MG63 (cell line): ENCODE measurements at regions not wholly inside any gene's neighbourhood (a gene's known extent, or its start where the extent isn't known, plus 50 kb on each side); places are given as distances from the start of the nearest gene placed in this dataset.
"Not testable (repeated sequence)": the region's sequence is repeated elsewhere in the genome, so short reads cannot be mapped to it uniquely, and the experiment has no call there.

Experiments used
- DNase-seq: peaks from one replicate; pipeline ENCODE4 v3.0.0-alpha.2; 2020
- H3K27me3 ChIP-seq: fragments of 250-450 bp; sonication (Bioruptor Pico); 2 replicates; pipeline ENCODE4 v1.5.1; 2020; ENCODE audit warnings: mild to moderate bottlenecking, moderate library complexity
- H3K36me3 ChIP-seq: fragments of 250-450 bp; sonication (Bioruptor Pico); 2 replicates; pipeline ENCODE4 v1.5.1; 2020; ENCODE audit warnings: mild to moderate bottlenecking, moderate library complexity
- H3K4me3 ChIP-seq: fragments of 250-450 bp; sonication (Bioruptor Pico); 2 replicates; pipeline ENCODE4 v1.5.1; 2020; ENCODE audit warnings: mild to moderate bottlenecking, moderate library complexity
- H3K9me3 ChIP-seq: fragments of 250-450 bp; sonication (Bioruptor Pico); 2 replicates; pipeline ENCODE4 v1.5.1; 2020; ENCODE audit warnings: mild to moderate bottlenecking, moderate library complexity

- H3K4me3 ChIP-seq = no peak overlapping the region
- H3K36me3 ChIP-seq = no peaks in the 10 kb centered on the region
- H3K9me3 ChIP-seq = no peaks in the 10 kb centered on the region
- no peaks in the 10 kb centered on the region for H3K27me3 ChIP-seq
- DNase-seq = no peak
Measured at GRCh38 chr11:109480251-109480650, 58.3 kb downstream of the C11orf87 start.

GRCh38 chr11:109486129-109486528 is 64.1 kb downstream of the C11orf87 start:
- no peak overlapping the region for H3K4me3 ChIP-seq
- no peaks in the 10 kb centered on the region for H3K27me3 ChIP-seq
- no peak for DNase-seq
- no peaks in the 10 kb centered on the region for H3K9me3 ChIP-seq
- no peaks in the 10 kb centered on the region for H3K36me3 ChIP-seq

GRCh38 chr11:109490953-109491635 is 69.1 kb downstream of the C11orf87 start:
- no peaks in the 10 kb centered on the region for H3K36me3 ChIP-seq
- H3K27me3 ChIP-seq = no peaks in the 10 kb centered on the region
- no peaks in the 10 kb centered on the region for H3K9me3 ChIP-seq
- no peak overlapping the region for H3K4me3 ChIP-seq
- DNase-seq = no peak

- H3K4me3 ChIP-seq = no peak overlapping the region
- DNase-seq = no peak
- no peaks in the 10 kb centered on the region for H3K27me3 ChIP-seq
- H3K9me3 ChIP-seq = no peaks in the 10 kb centered on the region
- no peaks in the 10 kb centered on the region for H3K36me3 ChIP-seq
Measured at GRCh38 chr11:109506115-109506514, 84.1 kb downstream of the C11orf87 start.

GRCh38 chr11:109507331-109507730 is 85.3 kb downstream of the C11orf87 start:
- no peak for DNase-seq
- Histone ChIP-seq H3K4me3 (no peak overlapping the region), H3K27me3 (no peaks in the 10 kb centered on the region), H3K36me3 (no peaks in the 10 kb centered on the region), H3K9me3 (no peaks in the 10 kb centered on the region)

GRCh38 chr11:109507836-109508561 is 86.0 kb downstream of the C11orf87 start:
- Histone ChIP-seq H3K9me3 (no peaks in the 10 kb centered on the region), H3K36me3 (no peaks in the 10 kb centered on the region), H3K27me3 (no peaks in the 10 kb centered on the region), H3K4me3 (no peak overlapping the region)
- no peak for DNase-seq

GRCh38 chr11:109508943-109509342 is 87.0 kb downstream of the C11orf87 start:
- H3K4me3 ChIP-seq = no peak overlapping the region
- no peaks in the 10 kb centered on the region for H3K36me3 ChIP-seq
- no peaks in the 10 kb centered on the region for H3K27me3 ChIP-seq
- DNase-seq = no peak
- H3K9me3 ChIP-seq = no peaks in the 10 kb centered on the region

GRCh38 chr11:109510316-109510715 is 88.3 kb downstream of the C11orf87 start:
- no peak for DNase-seq
- Histone ChIP-seq H3K36me3 (no peaks in the 10 kb centered on the region), H3K4me3 (no peak overlapping the region), H3K27me3 (no peaks in the 10 kb centered on the region), H3K9me3 (no peaks in the 10 kb centered on the region)

GRCh38 chr11:109511598-109511997 is 89.6 kb downstream of the C11orf87 start:
- Histone ChIP-seq H3K36me3 (no peaks in the 10 kb centered on the region), H3K27me3 (no peaks in the 10 kb centered on the region), H3K4me3 (no peak overlapping the region), H3K9me3 (no peaks in the 10 kb centered on the region)
- DNase-seq = no peak

- no peak overlapping the region for H3K4me3 ChIP-seq
- no peaks in the 10 kb centered on the region for H3K9me3 ChIP-seq
- peak; percentile 25 for DNase-seq
- H3K27me3 ChIP-seq = no peaks in the 10 kb centered on the region
- H3K36me3 ChIP-seq = no peaks in the 10 kb centered on the region
Measured at GRCh38 chr11:109512249-109512648, 90.3 kb downstream of the C11orf87 start.

GRCh38 chr11:109512680-109513079 is 90.7 kb downstream of the C11orf87 start:
- Histone ChIP-seq H3K4me3 (no peak overlapping the region), H3K9me3 (no peaks in the 10 kb centered on the region), H3K36me3 (no peaks in the 10 kb centered on the region), H3K27me3 (no peaks in the 10 kb centered on the region)
- DNase-seq = no peak

GRCh38 chr11:109514313-109515018 is 92.5 kb downstream of the C11orf87 start:
- H3K27me3 ChIP-seq = no peaks in the 10 kb centered on the region
- H3K4me3 ChIP-seq = no peak overlapping the region
- DNase-seq = no peak
- no peaks in the 10 kb centered on the region for H3K9me3 ChIP-seq
- no peaks in the 10 kb centered on the region for H3K36me3 ChIP-seq

GRCh38 chr11:109519253-109519652 is 97.3 kb downstream of the C11orf87 start:
- H3K4me3 ChIP-seq = no peak overlapping the region
- no peaks in the 10 kb centered on the region for H3K27me3 ChIP-seq
- H3K36me3 ChIP-seq = no peaks in the 10 kb centered on the region
- H3K9me3 ChIP-seq = no peaks in the 10 kb centered on the region
- no peak for DNase-seq

GRCh38 chr11:109521571-109522086 is 99.6 kb downstream of the C11orf87 start:
- no peak overlapping the region for H3K4me3 ChIP-seq
- no peaks in the 10 kb centered on the region for H3K27me3 ChIP-seq
- no peak for DNase-seq
- no peaks in the 10 kb centered on the region for H3K9me3 ChIP-seq
- H3K36me3 ChIP-seq = no peaks in the 10 kb centered on the region

- DNase-seq = no peak
- no peaks in the 10 kb centered on the region for H3K27me3 ChIP-seq
- H3K36me3 ChIP-seq = no peaks in the 10 kb centered on the region
- no peak overlapping the region for H3K4me3 ChIP-seq
- no peaks in the 10 kb centered on the region for H3K9me3 ChIP-seq
Measured at GRCh38 chr11:109522116-109522755, 100.2 kb downstream of the C11orf87 start.

- H3K9me3 ChIP-seq, H3K36me3 ChIP-seq, H3K4me3 ChIP-seq, H3K27me3 ChIP-seq, DNase-seq: not testable (repeated sequence)
Measured at GRCh38 chr11:109525636-109526035, 103.6 kb downstream of the C11orf87 start.

- Histone ChIP-seq H3K27me3 (no peaks in the 10 kb centered on the region), H3K9me3 (no peaks in the 10 kb centered on the region), H3K4me3 (no peak overlapping the region), H3K36me3 (no peaks in the 10 kb centered on the region)
- no peak for DNase-seq
Measured at GRCh38 chr11:109526061-109526460, 104.1 kb downstream of the C11orf87 start.
